ENCODE measurements at regions not wholly inside any gene's neighbourhood (a gene's known extent, or its start where the extent isn't known, plus 50 kb on each side); places are given as distances from the start of the nearest gene placed in this dataset.
"Not testable (repeated sequence)": the region's sequence is repeated elsewhere in the genome, so short reads cannot be mapped to it uniquely, and the experiment has no call there.

- no peak for DNase-seq (ENCODE audit: low spot score)
- no peak for FAIRE-seq
These were observed 299.3 kb upstream of the STXBP6 start for GRCh38 chr14:25349269-25349668.

DNA sequence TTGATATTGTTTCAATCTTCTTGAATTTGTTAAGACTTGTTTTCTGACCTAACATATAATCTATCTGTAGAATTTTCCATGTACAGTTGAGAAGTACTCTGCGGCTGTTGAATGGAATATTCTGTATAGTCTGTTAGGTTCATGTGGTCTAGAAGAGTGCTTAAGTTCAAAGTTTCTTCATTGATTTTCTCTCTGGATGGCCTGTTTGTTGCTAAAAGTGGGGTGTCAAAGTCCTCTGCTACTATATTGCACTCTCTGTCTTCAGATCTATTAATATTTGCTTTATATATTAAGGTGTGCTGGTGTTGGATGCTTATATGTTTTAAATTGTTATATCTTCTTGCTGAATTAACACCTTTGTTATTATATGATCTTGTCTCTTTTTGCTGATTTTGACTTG, 290.9 kb upstream of the STXBP6 start:
- DNase-seq (ENCODE audit: low spot score) = no peak
- no peak for FAIRE-seq

GRCh38 chr14:25322784-25323183, 272.8 kb upstream of the STXBP6 start:
- FAIRE-seq (no peak), DNase-seq (ENCODE audit: low spot score) (no peak)

GRCh38 chr14:25316007-25316406, 266.1 kb upstream of the STXBP6 start:
- not testable (repeated sequence) for FAIRE-seq; DNase-seq (ENCODE audit: low spot score)

GRCh38 chr14:25308244-25308643, 258.3 kb upstream of the STXBP6 start:
- FAIRE-seq = no peak
- DNase-seq (ENCODE audit: low spot score) = no peak

DNA sequence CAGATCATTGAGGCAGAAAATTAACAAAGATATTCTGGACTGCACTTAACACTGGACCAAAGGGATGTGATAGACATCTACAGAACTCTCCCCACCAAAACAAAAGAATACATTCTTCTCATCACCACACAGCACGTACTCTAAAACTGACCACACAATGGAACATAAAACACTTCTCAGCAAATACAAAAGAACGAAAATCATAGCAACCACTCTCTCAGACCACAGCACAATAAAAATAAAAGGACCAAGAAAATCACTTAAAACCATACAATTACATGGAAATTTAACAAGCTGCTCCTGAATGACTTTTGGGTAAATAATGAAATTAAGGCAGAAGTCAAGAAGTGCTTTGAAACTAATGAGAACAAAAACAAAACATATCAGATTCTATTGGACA, 254.0 kb upstream of the STXBP6 start:
- FAIRE-seq (no peak), DNase-seq (ENCODE audit: low spot score) (no peak)

DNA sequence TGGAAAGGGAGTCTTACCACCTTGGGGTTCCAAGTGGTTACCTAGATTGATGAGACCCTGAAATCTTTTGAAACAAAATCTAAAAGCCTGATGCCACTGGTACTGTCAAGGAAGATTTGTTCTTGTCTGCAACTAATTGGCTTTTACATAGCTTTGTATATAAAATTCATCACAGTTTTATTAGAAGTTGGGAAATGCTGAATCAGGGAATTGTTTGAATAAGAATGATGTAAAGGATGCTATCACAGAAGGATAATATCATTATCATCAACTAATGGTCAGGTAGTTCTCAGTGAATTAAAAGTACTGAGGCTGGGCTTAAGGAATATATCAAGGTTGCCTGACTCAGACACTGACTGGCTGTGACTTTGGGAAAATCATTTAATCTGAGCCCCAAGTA, 248.3 kb upstream of the STXBP6 start:
- FAIRE-seq (no peak), DNase-seq (ENCODE audit: low spot score) (no peak)

DNA sequence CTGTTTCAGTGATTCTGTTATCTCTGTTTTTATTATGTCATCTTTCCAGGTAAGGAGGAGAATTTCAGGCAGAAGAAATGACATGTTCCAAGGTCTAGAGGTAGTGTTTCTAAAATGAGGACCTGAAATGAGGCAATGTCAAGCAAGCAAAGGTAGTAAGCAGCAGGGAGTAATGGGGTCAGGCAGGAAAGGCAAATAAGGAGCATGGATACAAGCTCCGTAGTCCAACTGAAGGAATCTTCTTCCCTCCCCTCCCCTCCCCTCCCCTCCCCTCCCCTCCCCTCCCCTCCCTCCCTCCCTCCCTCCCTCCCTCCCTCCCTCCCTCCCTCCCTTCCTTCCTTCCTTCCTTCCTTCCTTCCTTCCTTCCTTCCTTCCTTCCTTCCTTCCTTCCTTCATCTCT, 240.2 kb upstream of the STXBP6 start:
- DNase-seq (ENCODE audit: low spot score); FAIRE-seq: not testable (repeated sequence)

DNA sequence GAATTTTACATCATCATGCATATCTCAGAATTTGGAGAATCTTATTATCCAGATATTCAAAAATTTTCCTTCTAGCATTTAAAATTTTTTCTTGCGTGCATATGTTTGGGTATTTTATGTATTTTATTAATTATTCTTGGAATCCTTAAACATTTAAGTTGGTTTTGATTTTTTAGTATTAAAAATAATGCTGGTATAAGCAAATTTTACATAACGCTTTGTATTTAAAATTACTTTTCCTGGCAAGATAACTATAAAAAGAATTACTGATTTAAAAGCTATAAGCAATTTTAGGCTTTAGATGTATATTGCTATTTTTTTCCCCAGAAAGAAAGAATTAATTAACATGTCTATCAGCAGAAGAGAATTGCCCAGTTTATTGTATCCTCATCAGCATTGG, 224.6 kb upstream of the STXBP6 start:
- DNase-seq (ENCODE audit: low spot score) = no peak
- FAIRE-seq = no peak

- FAIRE-seq (no peak), DNase-seq (ENCODE audit: low spot score) (no peak)
These were observed 217.2 kb upstream of the STXBP6 start for GRCh38 chr14:25267186-25267585.

- DNase-seq (ENCODE audit: low spot score) (no peak), FAIRE-seq (no peak)
These were observed 209.5 kb upstream of the STXBP6 start for GRCh38 chr14:25259470-25259869.

DNA sequence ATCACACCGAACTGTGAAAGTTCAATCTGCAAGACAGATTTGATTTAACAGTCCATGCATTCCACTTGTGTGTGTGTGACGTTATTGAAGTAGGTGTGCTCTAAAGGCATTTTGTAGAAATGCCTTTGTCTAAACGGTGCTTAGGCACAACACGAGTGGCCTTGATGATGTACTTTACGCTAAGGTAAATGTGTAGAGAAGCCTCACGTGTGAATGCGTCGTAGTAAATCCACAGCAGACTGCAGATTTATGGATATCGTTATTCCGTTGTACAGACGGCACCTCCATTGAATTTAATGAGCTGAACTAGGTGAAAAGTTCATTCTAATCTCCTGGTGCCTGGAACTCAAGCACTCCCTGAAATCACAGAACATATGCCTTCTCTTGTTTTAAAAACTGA, 202.8 kb upstream of the STXBP6 start:
- DNase-seq (ENCODE audit: low spot score) (no peak), FAIRE-seq (no peak)

DNA sequence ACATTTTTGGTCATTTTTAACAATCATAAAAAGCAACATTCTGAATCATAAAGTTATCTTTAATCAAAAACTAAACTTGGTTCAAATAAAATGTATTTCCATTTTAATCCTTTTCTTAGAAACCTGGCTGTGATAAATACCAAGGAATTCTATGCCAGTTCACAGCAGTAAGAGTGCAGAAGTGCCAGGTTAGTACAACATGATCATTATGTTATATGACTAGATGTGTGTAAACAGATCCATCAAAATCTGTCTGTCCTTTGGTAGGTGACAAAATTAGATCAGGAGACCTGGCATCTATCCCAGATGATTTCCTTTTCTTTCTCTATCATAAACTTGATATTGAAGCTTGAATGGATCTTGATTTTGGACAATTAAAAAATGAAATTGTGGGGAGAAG, 200.6 kb upstream of the STXBP6 start:
- FAIRE-seq (no peak), DNase-seq (ENCODE audit: low spot score) (no peak)

- DNase-seq (ENCODE audit: low spot score) (no peak), FAIRE-seq (no peak)
These were observed 197.7 kb upstream of the STXBP6 start for GRCh38 chr14:25247609-25248008.

DNA sequence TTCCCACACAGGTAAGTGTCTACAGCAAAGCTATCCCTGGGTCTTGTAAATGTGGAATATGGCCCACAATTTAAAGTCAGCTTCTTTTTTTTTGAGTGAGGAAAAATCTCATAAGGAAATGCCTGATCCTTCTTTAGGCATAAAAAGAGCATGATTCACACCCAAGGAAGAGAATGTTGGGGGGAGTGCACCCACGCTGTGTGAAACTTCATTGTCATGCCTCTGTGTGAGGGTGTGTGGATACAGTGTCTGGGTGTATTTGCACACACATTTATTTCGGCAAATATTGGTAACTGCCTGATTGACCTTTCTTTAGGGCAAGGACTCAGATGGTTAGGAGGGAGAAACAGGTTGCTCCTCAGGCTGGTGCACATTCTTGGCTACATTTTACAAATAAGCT, 196.8 kb upstream of the STXBP6 start:
- FAIRE-seq = no peak
- no peak for DNase-seq (ENCODE audit: low spot score)

GRCh38 chr14:25239170-25239569, 189.2 kb upstream of the STXBP6 start:
- DNase-seq (ENCODE audit: low spot score) (no peak), FAIRE-seq (no peak)

DNA sequence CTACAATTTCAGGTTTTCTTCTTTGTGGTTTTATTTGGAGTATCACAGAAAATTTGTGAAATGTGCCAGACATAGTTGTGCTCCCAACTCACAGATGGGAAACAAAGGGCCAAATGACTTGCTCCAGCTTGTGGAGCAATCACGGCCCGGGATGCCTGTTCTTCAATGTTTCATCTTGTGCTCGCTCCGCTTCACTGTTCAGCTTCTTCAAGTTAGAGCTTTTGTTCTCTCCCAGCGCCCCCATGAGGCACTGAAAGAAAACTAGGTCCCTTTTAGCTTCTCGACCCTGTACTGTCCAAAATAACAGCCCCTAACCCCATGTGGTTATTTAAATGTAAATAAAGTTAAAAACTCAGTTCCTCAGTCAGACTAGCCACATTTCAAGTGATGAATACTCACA, 187.9 kb upstream of the STXBP6 start:
- FAIRE-seq (no peak), DNase-seq (ENCODE audit: low spot score) (no peak)

DNA sequence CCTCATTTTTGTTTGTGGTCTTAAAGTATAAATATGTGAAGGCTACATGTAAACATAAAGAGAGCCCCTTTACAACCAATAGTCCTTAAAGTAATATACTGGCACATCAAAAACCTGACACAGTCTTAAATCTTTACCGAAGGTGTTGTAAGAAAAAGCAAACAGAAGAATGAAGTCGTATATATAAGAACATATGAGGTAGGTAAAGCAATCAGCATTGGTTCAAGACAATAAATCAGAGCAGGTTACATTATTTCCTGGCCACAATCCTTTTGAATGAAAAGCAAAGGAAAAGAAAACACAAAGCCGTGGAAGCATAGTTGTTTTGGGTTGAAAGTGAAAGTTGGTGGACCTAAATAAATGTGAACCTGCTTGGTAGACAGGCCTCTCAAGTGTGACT, 183.7 kb upstream of the STXBP6 start:
- FAIRE-seq (no peak), DNase-seq (ENCODE audit: low spot score) (no peak)

DNA sequence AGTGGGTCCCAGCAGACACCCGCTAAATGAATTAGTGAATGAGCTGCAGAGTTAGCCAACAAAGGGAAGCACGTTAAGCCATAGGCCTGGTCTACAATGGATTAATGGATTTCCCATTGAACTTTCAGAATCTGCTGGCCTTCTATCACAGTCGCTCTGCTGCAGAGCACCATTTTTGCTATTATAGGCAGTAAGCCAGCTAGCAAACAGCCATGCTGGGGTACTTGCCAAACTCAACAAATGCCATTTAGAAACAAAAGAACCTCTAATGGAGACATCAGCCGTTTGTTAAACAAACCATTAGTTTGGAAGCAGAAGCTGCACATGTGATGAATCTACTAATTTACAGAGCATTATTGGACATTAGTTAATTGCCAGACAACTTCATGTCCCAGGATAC, 181.1 kb upstream of the STXBP6 start:
- no peak for FAIRE-seq
- DNase-seq (ENCODE audit: low spot score) = no peak

GRCh38 chr14:25226214-25226613, 176.3 kb upstream of the STXBP6 start:
- FAIRE-seq (no peak), DNase-seq (ENCODE audit: low spot score) (no peak)

GRCh38 chr14:25222256-25222655, 172.3 kb upstream of the STXBP6 start:
- DNase-seq (ENCODE audit: low spot score) (no peak), FAIRE-seq (no peak)

DNA sequence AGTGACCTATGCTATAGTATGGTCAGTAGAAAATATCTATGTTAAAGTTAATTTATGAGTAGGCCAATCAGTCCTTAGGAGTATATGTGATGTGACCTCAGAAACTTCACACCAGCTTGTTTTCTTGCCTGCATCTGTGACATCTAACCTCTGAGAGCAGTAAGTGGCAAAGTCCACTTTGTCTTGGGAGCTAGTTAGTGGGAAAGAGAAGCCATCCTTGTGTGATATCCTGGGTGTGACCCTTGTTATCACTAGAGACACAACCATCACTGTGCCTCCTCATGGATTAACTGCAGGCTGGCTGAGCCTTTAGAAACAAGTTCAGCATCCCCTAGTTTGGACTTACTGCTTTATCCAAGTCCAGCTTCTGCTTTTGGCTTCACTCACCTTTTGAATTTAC, 170.6 kb upstream of the STXBP6 start:
- FAIRE-seq (no peak), DNase-seq (ENCODE audit: low spot score) (no peak)

DNA sequence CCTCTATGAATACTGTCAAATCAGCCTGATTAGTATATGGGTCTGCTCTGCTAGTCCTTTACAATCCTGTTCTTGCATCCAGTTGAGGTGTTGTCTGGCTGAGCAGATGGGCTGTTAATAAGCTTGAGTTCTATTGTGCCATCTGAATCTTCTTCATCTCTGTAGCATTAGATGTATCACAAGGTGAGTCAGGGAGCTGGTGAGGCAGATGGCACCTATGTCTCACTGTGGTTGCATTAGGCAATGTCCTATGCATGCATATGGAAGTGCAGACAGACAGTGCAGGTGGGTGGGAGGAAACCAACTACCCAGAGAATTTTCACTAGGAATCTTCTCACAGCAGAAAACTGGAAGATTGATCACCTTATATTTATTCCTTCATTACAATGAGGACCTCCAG, 165.7 kb upstream of the STXBP6 start:
- DNase-seq (ENCODE audit: low spot score) = no peak
- FAIRE-seq = no peak

GRCh38 chr14:25197885-25198284, 147.9 kb upstream of the STXBP6 start:
- DNase-seq (ENCODE audit: low spot score) = no peak
- no peak for FAIRE-seq

DNA sequence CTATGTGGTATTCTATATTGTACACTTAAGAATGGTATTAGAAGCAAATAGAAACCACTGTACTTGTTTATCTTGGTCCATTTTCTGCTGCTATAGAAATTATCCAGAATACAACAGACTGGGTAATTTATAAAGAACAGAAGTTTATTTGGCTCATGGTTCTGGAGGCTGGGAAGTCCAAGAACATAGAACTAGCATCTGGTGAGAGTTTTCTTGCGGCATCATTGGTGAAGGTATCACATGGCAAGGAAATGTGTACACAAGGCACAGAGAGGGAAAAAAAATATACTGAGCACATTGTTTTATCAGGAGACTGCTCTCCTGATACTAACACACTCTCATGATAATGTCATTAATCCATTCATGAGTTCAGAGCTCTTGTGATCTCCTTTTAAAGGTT, 130.3 kb upstream of the STXBP6 start:
- FAIRE-seq = no peak

More for the DNA sequence above, 130.3 kb upstream of the STXBP6 start:
- no peak for DNase-seq (ENCODE audit: low spot score)
